HepG2 (cell line): ENCODE measurements at regions not wholly inside any gene's neighbourhood (a gene's known extent, or its start where the extent isn't known, plus 50 kb on each side); places are given as distances from the start of the nearest gene placed in this dataset.

Source experiments
- ATAC-seq: fragments of 200-7000 bp; cut with Tn5 transposase; 3 replicates; pipeline ENCODE4 v1.9.1; 2020; ENCODE audit warnings: mild to moderate bottlenecking, moderate library complexity
- BruUV-seq: library from RNA; stranded (reverse); fragments of 400-500 nt; replicated peaks from 2 replicates; lab custom pipeline; 2021; lab: Mats Ljungman, UMichigan
- CTCF ChIA-PET: fragments of 300-600 bp; formaldehyde crosslinking; extraction: SDS; loops from one replicate; lab custom pipeline; 2021; ENCODE audit warnings: low total read pairs, inconsistent platforms, low intra/inter-chr PET ratio; lab: Yijun Ruan, JAX
- POLR2A ChIA-PET: fragments of 350-600 bp; sonication (Branson Sonifier 250); formaldehyde crosslinking; loops from one replicate; lab custom pipeline; 2020; ENCODE audit warnings: antibody characterized with exemption, inconsistent platforms; lab: Yijun Ruan, JAX
- DNase-seq: peaks from one replicate; pipeline ENCODE4 v3.0.0-alpha.2; 2015; ENCODE audit warnings: low spot score
- FAIRE-seq: peaks from 3 replicates; lab custom pipeline; 2011; peaks lifted over from hg19 to GRCh38; lab: Jason Lieb, UNC
- H2AFZ ChIP-seq: one replicate; pipeline ENCODE4 v1.6.1; 2011; ENCODE audit warnings: low read length, inconsistent platforms
- H3K27ac ChIP-seq: fragments of 300-600 bp; 3 replicates; pipeline ENCODE4 v1.8.0; 2011; ENCODE audit warnings: mixed run types, mild to moderate bottlenecking, mixed read lengths, low read length, inconsistent platforms; ENCODE audit not compliant: insufficient read depth; ENCODE audit errors: extremely low read length
- H3K27me3 ChIP-seq, 2 experiments: fragments of 200-600 bp in 1 of 2; 2 replicates in 1 of 2; 3 replicates in 1 of 2; pipeline versions ENCODE4 v1.6.0 to v1.8.0; 2011; ENCODE audit warnings: low read length in 2 of 2, mild to moderate bottlenecking in 2 of 2, moderate library complexity in 2 of 2, inconsistent platforms in 1 of 2; ENCODE audit not compliant: insufficient read depth in 2 of 2, control insufficient read depth in 1 of 2
- H3K36me3 ChIP-seq, 2 experiments: fragments of 200-600 bp in 1 of 2; replicated peaks in 1 of 2; 2 replicates in 1 of 2; 3 replicates in 1 of 2; pipeline versions ENCODE4 v1.5.1 to v1.8.0; 2011; ENCODE audit warnings: low read length in 2 of 2, inconsistent platforms in 1 of 2; ENCODE audit not compliant: insufficient read depth in 2 of 2, control insufficient read depth in 1 of 2
- H3K4me1 ChIP-seq: 2 replicates; pipeline ENCODE4 v1.5.1; 2012; ENCODE audit warnings: low read length, inconsistent platforms; ENCODE audit not compliant: insufficient read depth
- H3K4me2 ChIP-seq: 2 replicates; pipeline ENCODE4 v1.6.0; 2011; ENCODE audit warnings: low read depth, low read length, inconsistent platforms
- H3K4me3 ChIP-seq, 3 experiments: fragments of 200-600 bp in 1 of 3; sonication (generic), shearing (Covaris generic) in 1 of 3; replicated peaks in 1 of 3; 2 replicates each; pipeline ENCODE4 v1.5.1; 2011 to 2016; ENCODE audit warnings: low read length in 3 of 3, inconsistent platforms in 2 of 3, low read depth in 2 of 3, mild to moderate bottlenecking in 2 of 3, control low read depth in 1 of 3, mixed read lengths in 1 of 3; ENCODE audit not compliant: insufficient read depth in 1 of 3
- H3K79me2 ChIP-seq: one replicate; pipeline ENCODE4 v1.6.1; 2011; ENCODE audit warnings: low read length, inconsistent platforms; ENCODE audit not compliant: insufficient read depth
- H3K9ac ChIP-seq: 2 replicates; pipeline ENCODE4 v1.6.0; 2011; ENCODE audit warnings: mild to moderate bottlenecking, low read depth, low read length, inconsistent platforms; ENCODE audit not compliant: insufficient read depth
- H3K9me3 ChIP-seq: 2 replicates; pipeline ENCODE4 v1.5.1; 2012; ENCODE audit warnings: mild to moderate bottlenecking, low read length
- H4K20me1 ChIP-seq: 2 replicates; pipeline ENCODE4 v1.6.0; 2011; ENCODE audit warnings: inconsistent platforms, mild to moderate bottlenecking, low read length, moderate library complexity; ENCODE audit not compliant: insufficient read depth
- MBD4 ChIP-seq: IDR thresholded peaks from 2 replicates; pipeline ENCODE4 v1.6.1; 2012; ENCODE audit warnings: low read length, inconsistent platforms, borderline replicate concordance
- PLRG1 ChIP-seq: fragments of 450-650 bp; conservative IDR thresholded peaks from 2 replicates; pipeline ENCODE4 v1.6.1; 2016
- SMAD9 ChIP-seq: sonication (generic); formaldehyde crosslinking; IDR thresholded peaks from 2 replicates; pipeline ENCODE4 v1.5.1; 2020; ENCODE audit warnings: mild to moderate bottlenecking, missing genetic modification reagents
- STAT5B ChIP-seq: sonication (generic); formaldehyde crosslinking; IDR thresholded peaks from 2 replicates; pipeline ENCODE4 v1.4.0; 2020; ENCODE audit warnings: missing genetic modification reagents
- ZBTB20 ChIP-seq: sonication (generic); formaldehyde crosslinking; IDR thresholded peaks from 2 replicates; pipeline ENCODE4 v1.8.1; 2023; ENCODE audit warnings: missing genetic modification reagents, low read depth, mild to moderate bottlenecking, borderline replicate concordance
- ZBTB42 ChIP-seq: sonication (generic); formaldehyde crosslinking; IDR thresholded peaks from 2 replicates; pipeline ENCODE4 v1.5.0; 2020; ENCODE audit warnings: mild to moderate bottlenecking, missing genetic modification reagents
- ZNF430 ChIP-seq: sonication (generic); formaldehyde crosslinking; IDR thresholded peaks from 2 replicates; pipeline ENCODE4 v1.9.0; 2021; ENCODE audit warnings: mild to moderate bottlenecking, missing genetic modification reagents
- ZNF546 ChIP-seq: sonication (generic); formaldehyde crosslinking; conservative IDR thresholded peaks from 2 replicates; pipeline ENCODE4 v1.8.1; 2023; ENCODE audit warnings: mild to moderate bottlenecking, missing genetic modification reagents
- in situ Hi-C: cut with HindIII; loops from 2 replicates; pipeline ENCODE4 v1.10.0; 2017; ENCODE audit warnings: low pct_unique_long_range_greater_than_20kb; ENCODE audit not compliant: extremely low pct_ligation_motif_present
- intact Hi-C: fragments of 100-400 bp; cut with micrococcal nuclease; formaldehyde crosslinking; loops from one replicate; pipeline ENCODE4 v1.10.0; 2022; ENCODE audit not compliant: unreplicated experiment
- TF ChIP-seq, protein P1 (sequence below): sonication (generic); formaldehyde crosslinking; IDR thresholded peaks from 2 replicates; pipeline ENCODE4 v1.4.0; 2020; ENCODE audit warnings: mild to moderate bottlenecking, missing genetic modification reagents
- TF ChIP-seq, protein P2 (sequence below): IDR thresholded peaks from 2 replicates; pipeline ENCODE4 v1.6.1; 2016; ENCODE audit warnings: missing compliant biosample characterization, missing genetic modification reagents, borderline replicate concordance
- TF ChIP-seq, protein P3 (sequence below): IDR thresholded peaks from 2 replicates; pipeline ENCODE4 v1.6.1; 2016; ENCODE audit warnings: low read depth, missing genetic modification reagents, missing compliant biosample characterization

DNA sequence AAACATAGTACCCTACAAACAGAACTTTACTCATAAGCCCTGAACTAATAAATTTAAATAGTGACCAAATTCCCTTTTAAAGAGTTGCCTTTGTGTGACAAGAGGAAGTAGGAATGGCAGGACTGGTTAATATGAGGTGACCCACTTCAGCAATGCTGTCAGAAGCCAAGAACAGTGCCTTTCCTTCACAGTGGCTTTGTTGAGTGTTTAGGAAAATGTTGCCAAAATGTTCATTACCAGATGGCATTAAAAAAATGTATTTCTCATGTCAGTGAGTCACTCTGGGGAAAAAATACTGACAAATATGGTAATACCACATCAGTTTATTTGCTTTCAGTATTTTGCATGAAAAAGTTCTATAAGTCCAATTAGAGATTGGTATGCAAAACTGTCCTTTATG is 103.3 kb downstream of the DIRAS2 start:
- POLR2A ChIA-PET = no interaction called here
- FAIRE-seq (no peak), DNase-seq (no peak), ATAC-seq (no peak)
- Histone ChIP-seq H2AFZ (no peak overlapping the region), H3K27ac (no peak overlapping the region), H3K27me3 (no peaks in the 10 kb centered on the region), H3K4me3 (no peak overlapping the region), H3K9ac (no peak overlapping the region), H3K4me1 (no peaks in the 10 kb centered on the region), H3K36me3 (no peaks in the 10 kb centered on the region), H3K79me2 (no peaks in the 10 kb centered on the region), H4K20me1 (no peaks in the 10 kb centered on the region), H3K4me2 (no peak overlapping the region), H3K9me3 (no peaks in the 10 kb centered on the region)
- CTCF ChIA-PET = no interaction called here
- intact Hi-C loops = no loop called here
- BruUV-seq = no TSS peak
- in situ Hi-C loops = no loop called here
- TF ChIP-seq STAT5B (CRISPR knock-in tag) (no peak), SMAD9 (no peak), ZNF430 (CRISPR knock-in tag) (no peak), ZNF546 (CRISPR knock-in tag) (no peak), PLRG1 (no peak), ZBTB20 (no peak), ZBTB42 (CRISPR knock-in tag) (no peak), MBD4 (no peak)
- TF ChIP-seq, protein P1, sequence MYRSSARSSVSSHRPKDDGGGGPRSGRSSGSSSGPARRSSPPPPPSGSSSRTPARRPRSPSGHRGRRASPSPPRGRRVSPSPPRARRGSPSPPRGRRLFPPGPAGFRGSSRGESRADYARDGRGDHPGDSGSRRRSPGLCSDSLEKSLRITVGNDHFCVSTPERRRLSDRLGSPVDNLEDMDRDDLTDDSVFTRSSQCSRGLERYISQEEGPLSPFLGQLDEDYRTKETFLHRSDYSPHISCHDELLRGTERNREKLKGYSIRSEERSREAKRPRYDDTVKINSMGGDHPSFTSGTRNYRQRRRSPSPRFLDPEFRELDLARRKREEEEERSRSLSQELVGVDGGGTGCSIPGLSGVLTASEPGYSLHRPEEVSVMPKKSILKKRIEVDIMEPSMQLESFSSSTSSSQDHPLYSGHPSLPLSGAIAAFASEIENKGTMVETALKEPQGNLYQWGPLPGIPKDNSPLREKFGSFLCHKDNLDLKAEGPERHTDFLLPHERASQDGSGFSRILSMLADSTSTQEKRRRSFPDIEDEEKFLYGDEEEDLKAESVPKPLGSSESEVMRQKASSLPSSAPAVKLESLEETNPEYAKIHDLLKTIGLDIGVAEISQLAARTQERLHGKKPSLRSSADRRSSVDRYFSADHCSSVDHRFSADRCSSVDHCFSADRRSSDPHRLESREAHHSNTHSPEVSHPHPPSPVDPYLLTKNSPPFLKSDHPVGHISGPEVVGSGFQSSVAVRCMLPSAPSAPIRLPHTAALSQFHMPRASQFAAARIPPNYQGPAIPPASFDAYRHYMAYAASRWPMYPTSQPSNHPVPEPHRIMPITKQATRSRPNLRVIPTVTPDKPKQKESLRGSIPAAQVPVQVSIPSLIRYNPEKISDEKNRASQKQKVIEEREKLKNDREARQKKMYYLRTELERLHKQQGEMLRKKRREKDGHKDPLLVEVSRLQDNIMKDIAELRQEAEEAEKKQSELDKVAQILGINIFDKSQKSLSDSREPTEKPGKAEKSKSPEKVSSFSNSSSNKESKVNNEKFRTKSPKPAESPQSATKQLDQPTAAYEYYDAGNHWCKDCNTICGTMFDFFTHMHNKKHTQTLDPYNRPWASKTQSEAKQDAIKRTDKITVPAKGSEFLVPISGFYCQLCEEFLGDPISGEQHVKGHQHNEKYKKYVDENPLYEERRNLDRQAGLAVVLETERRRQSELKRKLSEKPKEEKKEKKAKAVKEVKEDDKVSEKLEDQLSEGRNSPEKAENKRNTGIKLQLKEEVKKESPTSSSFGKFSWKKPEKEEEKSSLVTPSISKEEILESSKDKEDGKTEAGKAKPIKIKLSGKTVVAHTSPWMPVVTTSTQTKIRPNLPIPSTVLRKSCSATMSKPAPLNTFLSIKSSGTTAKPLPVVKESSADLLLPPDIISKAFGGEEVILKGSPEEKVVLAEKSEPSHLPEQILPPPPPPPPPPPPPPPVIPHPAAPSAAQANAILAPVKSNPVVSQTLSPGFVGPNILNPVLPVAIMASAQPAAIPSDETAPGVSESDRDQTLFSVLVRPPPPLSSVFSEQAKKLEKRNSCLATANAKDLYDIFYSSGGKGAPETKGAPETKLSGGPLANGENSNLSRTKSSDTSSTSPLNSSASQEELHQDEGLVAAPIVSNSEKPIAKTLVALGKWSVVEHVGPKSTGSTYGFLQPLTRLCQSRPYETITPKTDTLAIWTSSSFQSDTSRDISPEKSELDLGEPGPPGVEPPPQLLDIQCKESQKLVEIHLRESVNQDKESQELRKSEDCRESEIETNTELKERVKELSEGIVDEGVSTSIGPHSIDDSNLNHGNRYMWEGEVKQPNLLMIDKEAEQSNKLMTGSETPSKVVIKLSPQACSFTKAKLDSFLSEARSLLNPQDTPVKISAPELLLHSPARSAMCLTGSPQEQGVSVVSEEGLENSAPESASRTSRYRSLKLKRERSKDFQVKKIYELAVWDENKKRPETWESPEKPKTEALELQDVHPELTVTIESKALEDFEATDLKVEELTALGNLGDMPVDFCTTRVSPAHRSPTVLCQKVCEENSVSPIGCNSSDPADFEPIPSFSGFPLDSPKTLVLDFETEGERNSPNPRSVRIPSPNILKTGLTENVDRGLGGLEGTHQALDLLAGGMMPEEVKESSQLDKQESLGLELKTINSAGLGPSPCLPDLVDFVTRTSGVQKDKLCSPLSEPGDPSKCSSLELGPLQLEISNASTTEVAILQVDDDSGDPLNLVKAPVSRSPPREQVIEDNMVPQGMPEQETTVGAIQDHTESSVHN (CRISPR knock-in tag) = no peak
- TF ChIP-seq, protein P2, sequence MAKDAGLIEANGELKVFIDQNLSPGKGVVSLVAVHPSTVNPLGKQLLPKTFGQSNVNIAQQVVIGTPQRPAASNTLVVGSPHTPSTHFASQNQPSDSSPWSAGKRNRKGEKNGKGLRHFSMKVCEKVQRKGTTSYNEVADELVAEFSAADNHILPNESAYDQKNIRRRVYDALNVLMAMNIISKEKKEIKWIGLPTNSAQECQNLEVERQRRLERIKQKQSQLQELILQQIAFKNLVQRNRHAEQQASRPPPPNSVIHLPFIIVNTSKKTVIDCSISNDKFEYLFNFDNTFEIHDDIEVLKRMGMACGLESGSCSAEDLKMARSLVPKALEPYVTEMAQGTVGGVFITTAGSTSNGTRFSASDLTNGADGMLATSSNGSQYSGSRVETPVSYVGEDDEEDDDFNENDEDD (CRISPR knock-in tag) = no peak
- TF ChIP-seq, protein P3, sequence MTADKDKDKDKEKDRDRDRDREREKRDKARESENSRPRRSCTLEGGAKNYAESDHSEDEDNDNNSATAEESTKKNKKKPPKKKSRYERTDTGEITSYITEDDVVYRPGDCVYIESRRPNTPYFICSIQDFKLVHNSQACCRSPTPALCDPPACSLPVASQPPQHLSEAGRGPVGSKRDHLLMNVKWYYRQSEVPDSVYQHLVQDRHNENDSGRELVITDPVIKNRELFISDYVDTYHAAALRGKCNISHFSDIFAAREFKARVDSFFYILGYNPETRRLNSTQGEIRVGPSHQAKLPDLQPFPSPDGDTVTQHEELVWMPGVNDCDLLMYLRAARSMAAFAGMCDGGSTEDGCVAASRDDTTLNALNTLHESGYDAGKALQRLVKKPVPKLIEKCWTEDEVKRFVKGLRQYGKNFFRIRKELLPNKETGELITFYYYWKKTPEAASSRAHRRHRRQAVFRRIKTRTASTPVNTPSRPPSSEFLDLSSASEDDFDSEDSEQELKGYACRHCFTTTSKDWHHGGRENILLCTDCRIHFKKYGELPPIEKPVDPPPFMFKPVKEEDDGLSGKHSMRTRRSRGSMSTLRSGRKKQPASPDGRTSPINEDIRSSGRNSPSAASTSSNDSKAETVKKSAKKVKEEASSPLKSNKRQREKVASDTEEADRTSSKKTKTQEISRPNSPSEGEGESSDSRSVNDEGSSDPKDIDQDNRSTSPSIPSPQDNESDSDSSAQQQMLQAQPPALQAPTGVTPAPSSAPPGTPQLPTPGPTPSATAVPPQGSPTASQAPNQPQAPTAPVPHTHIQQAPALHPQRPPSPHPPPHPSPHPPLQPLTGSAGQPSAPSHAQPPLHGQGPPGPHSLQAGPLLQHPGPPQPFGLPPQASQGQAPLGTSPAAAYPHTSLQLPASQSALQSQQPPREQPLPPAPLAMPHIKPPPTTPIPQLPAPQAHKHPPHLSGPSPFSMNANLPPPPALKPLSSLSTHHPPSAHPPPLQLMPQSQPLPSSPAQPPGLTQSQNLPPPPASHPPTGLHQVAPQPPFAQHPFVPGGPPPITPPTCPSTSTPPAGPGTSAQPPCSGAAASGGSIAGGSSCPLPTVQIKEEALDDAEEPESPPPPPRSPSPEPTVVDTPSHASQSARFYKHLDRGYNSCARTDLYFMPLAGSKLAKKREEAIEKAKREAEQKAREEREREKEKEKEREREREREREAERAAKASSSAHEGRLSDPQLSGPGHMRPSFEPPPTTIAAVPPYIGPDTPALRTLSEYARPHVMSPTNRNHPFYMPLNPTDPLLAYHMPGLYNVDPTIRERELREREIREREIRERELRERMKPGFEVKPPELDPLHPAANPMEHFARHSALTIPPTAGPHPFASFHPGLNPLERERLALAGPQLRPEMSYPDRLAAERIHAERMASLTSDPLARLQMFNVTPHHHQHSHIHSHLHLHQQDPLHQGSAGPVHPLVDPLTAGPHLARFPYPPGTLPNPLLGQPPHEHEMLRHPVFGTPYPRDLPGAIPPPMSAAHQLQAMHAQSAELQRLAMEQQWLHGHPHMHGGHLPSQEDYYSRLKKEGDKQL (CRISPR knock-in tag) = no peak
